ENCODE measurements at regions not wholly inside any gene's neighbourhood (a gene's known extent, or its start where the extent isn't known, plus 50 kb on each side); places are given as distances from the start of the nearest gene placed in this dataset.
"Not testable (repeated sequence)": the region's sequence is repeated elsewhere in the genome, so short reads cannot be mapped to it uniquely, and the experiment has no call there.

GRCh38 chr15:25242166-25242879 lies 196.5 kb downstream of the UBE3A start:
- no peak for DNase-seq (ENCODE audit: low spot score)
- in situ Hi-C loops (cut with HindIII; ENCODE audit: low sequenced_read_pairs), result no loop called here

GRCh38 chr15:25242957-25243799 lies 195.6 kb downstream of the UBE3A start:
- no peak for DNase-seq (ENCODE audit: low spot score)

GRCh38 chr15:25243800-25244097 lies 195.1 kb downstream of the UBE3A start:
- in situ Hi-C loops (cut with HindIII; ENCODE audit: low sequenced_read_pairs), result no loop called here
- no peak for DNase-seq (ENCODE audit: low spot score)

More at GRCh38 chr15:25242957-25243799, 195.6 kb downstream of the UBE3A start:
- in situ Hi-C loops (cut with HindIII; ENCODE audit: low sequenced_read_pairs), result no loop called here

- DNase-seq (ENCODE audit: low spot score), result no peak
Measured at GRCh38 chr15:25244731-25245585, 193.9 kb downstream of the UBE3A start.

GRCh38 chr15:25245801-25246622 lies 192.8 kb downstream of the UBE3A start:
- no peak for DNase-seq (ENCODE audit: low spot score)
- in situ Hi-C loops (cut with HindIII; ENCODE audit: low sequenced_read_pairs), result no loop called here

More at GRCh38 chr15:25244731-25245585, 193.9 kb downstream of the UBE3A start:
- in situ Hi-C loops (cut with HindIII; ENCODE audit: low sequenced_read_pairs), result no loop called here

- in situ Hi-C loops (cut with HindIII; ENCODE audit: low sequenced_read_pairs), result no loop called here
- DNase-seq (ENCODE audit: low spot score), result no peak
Measured at GRCh38 chr15:25246641-25247406, 192.0 kb downstream of the UBE3A start.

- in situ Hi-C loops (cut with HindIII; ENCODE audit: low sequenced_read_pairs), result no loop called here
- DNase-seq (ENCODE audit: low spot score), result no peak
Measured at GRCh38 chr15:25247407-25248038, 191.3 kb downstream of the UBE3A start.

- DNase-seq (ENCODE audit: low spot score); in situ Hi-C loops (cut with HindIII; ENCODE audit: low sequenced_read_pairs): not testable (repeated sequence)
Measured at GRCh38 chr15:25248087-25248486, 190.7 kb downstream of the UBE3A start.

GRCh38 chr15:25248583-25249235 lies 190.1 kb downstream of the UBE3A start:
- DNase-seq (ENCODE audit: low spot score), result no peak

GRCh38 chr15:25249236-25250010 lies 189.4 kb downstream of the UBE3A start:
- in situ Hi-C loops (cut with HindIII; ENCODE audit: low sequenced_read_pairs), result no loop called here

More at GRCh38 chr15:25248583-25249235, 190.1 kb downstream of the UBE3A start:
- in situ Hi-C loops (cut with HindIII; ENCODE audit: low sequenced_read_pairs), result no loop called here

GRCh38 chr15:25250011-25250596 lies 188.7 kb downstream of the UBE3A start:
- DNase-seq (ENCODE audit: low spot score), result no peak
- in situ Hi-C loops (cut with HindIII; ENCODE audit: low sequenced_read_pairs), result no loop called here

More at GRCh38 chr15:25249236-25250010, 189.4 kb downstream of the UBE3A start:
- DNase-seq (ENCODE audit: low spot score), result no peak

- no peak for DNase-seq (ENCODE audit: low spot score)
- in situ Hi-C loops (cut with HindIII; ENCODE audit: low sequenced_read_pairs), result no loop called here
Measured at GRCh38 chr15:25250906-25251622, 187.8 kb downstream of the UBE3A start.

GRCh38 chr15:25251700-25252390 lies 187.0 kb downstream of the UBE3A start:
- in situ Hi-C loops (cut with HindIII; ENCODE audit: low sequenced_read_pairs), result no loop called here
- DNase-seq (ENCODE audit: low spot score), result no peak

GRCh38 chr15:25253048-25253973 lies 185.5 kb downstream of the UBE3A start:
- in situ Hi-C loops (cut with HindIII; ENCODE audit: low sequenced_read_pairs), result not testable (repeated sequence)
- peak; percentile 82 for DNase-seq (ENCODE audit: low spot score)

Measured in G401 (cell line).